ENCODE measurements at regions not wholly inside any gene's neighbourhood (a gene's known extent, or its start where the extent isn't known, plus 50 kb on each side); places are given as distances from the start of the nearest gene placed in this dataset.

- no peak overlapping the region for H3K27ac Mint-ChIP-seq
- H3K4me3 Mint-ChIP-seq: no peak overlapping the region
- Histone ChIP-seq H3K9me3 (ENCODE audit: control insufficient read depth in 2 of 2, low read length in 2 of 2) (peaks cover 0 to 7% of the 10 kb centered on the region in 2 experiments), H3K4me1 (ENCODE audit: control insufficient read depth, insufficient read depth, low read length, poor library complexity, severe bottlenecking) (no peaks in the 10 kb centered on the region), H3K36me3 (ENCODE audit: control insufficient read depth, insufficient read depth, low read length) (no peaks in the 10 kb centered on the region), H3K27ac (ENCODE audit: insufficient read depth, low read length, poor library complexity, severe bottlenecking) (no peak overlapping the region), H3K27me3 (ENCODE audit: control insufficient read depth, insufficient read depth, low read length) (peaks cover 17% of the 10 kb centered on the region), H3K4me3 (ENCODE audit: low read depth, low read length) (no peak overlapping the region)
- no peaks in the 10 kb centered on the region for H3K4me1 Mint-ChIP-seq
- H3K36me3 Mint-ChIP-seq: no peaks in the 10 kb centered on the region
- H3K9me3 Mint-ChIP-seq: peaks cover 0 to 9% (median 2%) of the 10 kb centered on the region in 7 donors
- ATAC-seq (ENCODE audit: low read depth in 2 of 2): no peak
- no peak for DNase-seq
- H3K27me3 Mint-ChIP-seq: peaks cover 36% of the 10 kb centered on the region
Measured at GRCh38 chr3:107934808-107935207, 156.0 kb downstream of the CD47 start.

GRCh38 chr3:107933450-107933849 is 157.4 kb downstream of the CD47 start:
- DNase-seq: no peak
- H3K4me3 ChIP-seq (ENCODE audit: low read depth, low read length): no peak overlapping the region
- Mint-ChIP-seq H3K27ac (no peak overlapping the region), H3K36me3 (no peaks in the 10 kb centered on the region), H3K4me1 (no peaks in the 10 kb centered on the region), H3K9me3 (peaks cover 0 to 9% (median 2%) of the 10 kb centered on the region in 7 donors), H3K27me3 (peaks cover 36% of the 10 kb centered on the region), H3K4me3 (no peak overlapping the region)
- no peak for ATAC-seq (ENCODE audit: low read depth in 2 of 2)
- H3K27me3 ChIP-seq (ENCODE audit: control insufficient read depth, insufficient read depth, low read length): peaks cover 23% of the 10 kb centered on the region
- H3K27ac ChIP-seq (ENCODE audit: insufficient read depth, low read length, poor library complexity, severe bottlenecking): no peak overlapping the region
- peaks cover 0 to 7% of the 10 kb centered on the region in 2 experiments for H3K9me3 ChIP-seq (ENCODE audit: control insufficient read depth in 2 of 2, low read length in 2 of 2)
- no peaks in the 10 kb centered on the region for H3K4me1 ChIP-seq (ENCODE audit: control insufficient read depth, insufficient read depth, low read length, poor library complexity, severe bottlenecking)
- no peaks in the 10 kb centered on the region for H3K36me3 ChIP-seq (ENCODE audit: control insufficient read depth, insufficient read depth, low read length)

GRCh38 chr3:107931326-107931725 is 159.5 kb downstream of the CD47 start:
- Mint-ChIP-seq H3K9me3 (peaks cover 0 to 9% (median 2%) of the 10 kb centered on the region in 7 donors), H3K36me3 (no peaks in the 10 kb centered on the region), H3K4me3 (no peak overlapping the region), H3K27ac (no peak overlapping the region), H3K4me1 (peaks cover 0 to 15% (median 10%) of the 10 kb centered on the region in 4 donors), H3K27me3 (peaks cover 47% of the 10 kb centered on the region)
- Histone ChIP-seq H3K9me3 (ENCODE audit: control insufficient read depth in 2 of 2, low read length in 2 of 2) (peaks cover 0 to 7% of the 10 kb centered on the region in 2 experiments), H3K4me1 (ENCODE audit: control insufficient read depth, insufficient read depth, low read length, poor library complexity, severe bottlenecking) (peaks cover 12% of the 10 kb centered on the region), H3K4me3 (ENCODE audit: low read depth, low read length) (no peak overlapping the region), H3K27ac (ENCODE audit: insufficient read depth, low read length, poor library complexity, severe bottlenecking) (no peak overlapping the region), H3K36me3 (ENCODE audit: control insufficient read depth, insufficient read depth, low read length) (no peaks in the 10 kb centered on the region), H3K27me3 (ENCODE audit: control insufficient read depth, insufficient read depth, low read length) (peaks cover 23% of the 10 kb centered on the region)
- DNase-seq (no peak), ATAC-seq (ENCODE audit: low read depth in 2 of 2) (no peak)

GRCh38 chr3:107929088-107929487 is 161.7 kb downstream of the CD47 start:
- peaks cover 18% of the 10 kb centered on the region for H3K27me3 ChIP-seq (ENCODE audit: control insufficient read depth, insufficient read depth, low read length)
- Mint-ChIP-seq H3K4me1 (peaks cover 0 to 15% (median 10%) of the 10 kb centered on the region in 4 donors), H3K27ac (no peak overlapping the region), H3K27me3 (peaks cover 30% of the 10 kb centered on the region), H3K36me3 (no peaks in the 10 kb centered on the region), H3K9me3 (peaks cover 0 to 9% (median 2%) of the 10 kb centered on the region in 7 donors), H3K4me3 (no peak overlapping the region)
- H3K36me3 ChIP-seq (ENCODE audit: control insufficient read depth, insufficient read depth, low read length): no peaks in the 10 kb centered on the region
- ATAC-seq (ENCODE audit: low read depth in 2 of 2) (no peak), DNase-seq (no peak)
- peaks cover 0 to 7% of the 10 kb centered on the region in 2 experiments for H3K9me3 ChIP-seq (ENCODE audit: control insufficient read depth in 2 of 2, low read length in 2 of 2)
- no peak overlapping the region for H3K4me3 ChIP-seq (ENCODE audit: low read depth, low read length)
- no peak overlapping the region for H3K27ac ChIP-seq (ENCODE audit: insufficient read depth, low read length, poor library complexity, severe bottlenecking)
- peaks cover 12% of the 10 kb centered on the region for H3K4me1 ChIP-seq (ENCODE audit: control insufficient read depth, insufficient read depth, low read length, poor library complexity, severe bottlenecking)

- H3K27ac Mint-ChIP-seq: peak overlapping the region in 1 of 3 donors; percentile 15
- Histone ChIP-seq H3K4me3 (ENCODE audit: low read depth, low read length) (peak overlapping the region; percentile 70), H3K27ac (ENCODE audit: insufficient read depth, low read length, poor library complexity, severe bottlenecking) (no peak overlapping the region), H3K27me3 (ENCODE audit: control insufficient read depth, insufficient read depth, low read length) (peaks cover 16% of the 10 kb centered on the region), H3K4me1 (ENCODE audit: control insufficient read depth, insufficient read depth, low read length, poor library complexity, severe bottlenecking) (peaks cover 12% of the 10 kb centered on the region), H3K9me3 (ENCODE audit: control insufficient read depth in 2 of 2, low read length in 2 of 2) (peaks cover 0 to under 1% of the 10 kb centered on the region in 2 experiments), H3K36me3 (ENCODE audit: control insufficient read depth, insufficient read depth, low read length) (no peaks in the 10 kb centered on the region)
- H3K27me3 Mint-ChIP-seq: peaks cover 26% of the 10 kb centered on the region
- peak overlapping the region; percentile 20 to 91 (median 82) for H3K4me3 Mint-ChIP-seq
- peaks cover 0 to 2% (median 1%) of the 10 kb centered on the region in 7 donors for H3K9me3 Mint-ChIP-seq
- peaks cover 0 to 15% (median 10%) of the 10 kb centered on the region in 4 donors for H3K4me1 Mint-ChIP-seq
- ATAC-seq (ENCODE audit: low read depth in 2 of 2): peak in 1 of 2 donors; percentile 15
- no peaks in the 10 kb centered on the region for H3K36me3 Mint-ChIP-seq
- DNase-seq: peak in 2 of 3 donors; percentile 4 to 32
Measured at GRCh38 chr3:107928084-107928445, 162.8 kb downstream of the CD47 start.

- H3K4me3 Mint-ChIP-seq: peak overlapping the region; percentile 20 to 93 (median 89)
- Histone ChIP-seq H3K4me3 (ENCODE audit: low read depth, low read length) (peak overlapping the region; percentile 70), H3K27ac (ENCODE audit: insufficient read depth, low read length, poor library complexity, severe bottlenecking) (no peak overlapping the region), H3K27me3 (ENCODE audit: control insufficient read depth, insufficient read depth, low read length) (peaks cover 16% of the 10 kb centered on the region), H3K36me3 (ENCODE audit: control insufficient read depth, insufficient read depth, low read length) (no peaks in the 10 kb centered on the region), H3K9me3 (ENCODE audit: control insufficient read depth in 2 of 2, low read length in 2 of 2) (no peaks in the 10 kb centered on the region), H3K4me1 (ENCODE audit: control insufficient read depth, insufficient read depth, low read length, poor library complexity, severe bottlenecking) (peaks cover 12% of the 10 kb centered on the region)
- ATAC-seq (ENCODE audit: low read depth in 2 of 2) (peak; percentile 87 to 89), DNase-seq (peak; percentile 29 to 78 (median 59))
- H3K27me3 Mint-ChIP-seq: peaks cover 24% of the 10 kb centered on the region
- H3K36me3 Mint-ChIP-seq: no peaks in the 10 kb centered on the region
- H3K27ac Mint-ChIP-seq: peak overlapping the region; percentile 13 to 76 (median 40)
- H3K4me1 Mint-ChIP-seq: peaks cover 0 to 15% (median 10%) of the 10 kb centered on the region in 4 donors
- H3K9me3 Mint-ChIP-seq: peaks cover 0 to 2% (median 0%) of the 10 kb centered on the region in 7 donors
Measured at GRCh38 chr3:107927361-107928083, 163.3 kb downstream of the CD47 start.

- ATAC-seq (ENCODE audit: low read depth in 2 of 2): no peak
- no peak overlapping the region for H3K4me3 Mint-ChIP-seq
- no peak overlapping the region for H3K27ac ChIP-seq (ENCODE audit: insufficient read depth, low read length, poor library complexity, severe bottlenecking)
- no peak for DNase-seq
- H3K9me3 Mint-ChIP-seq: peaks cover 0 to 2% (median 0%) of the 10 kb centered on the region in 7 donors
- H3K27ac Mint-ChIP-seq: peak overlapping the region in 1 of 3 donors; percentile 33
- peaks cover 25% of the 10 kb centered on the region for H3K27me3 Mint-ChIP-seq
- peaks cover 12% of the 10 kb centered on the region for H3K4me1 ChIP-seq (ENCODE audit: control insufficient read depth, insufficient read depth, low read length, poor library complexity, severe bottlenecking)
- no peaks in the 10 kb centered on the region for H3K9me3 ChIP-seq (ENCODE audit: control insufficient read depth in 2 of 2, low read length in 2 of 2)
- H3K36me3 Mint-ChIP-seq: no peaks in the 10 kb centered on the region
- no peaks in the 10 kb centered on the region for H3K36me3 ChIP-seq (ENCODE audit: control insufficient read depth, insufficient read depth, low read length)
- peaks cover 17% of the 10 kb centered on the region for H3K27me3 ChIP-seq (ENCODE audit: control insufficient read depth, insufficient read depth, low read length)
- H3K4me3 ChIP-seq (ENCODE audit: low read depth, low read length): no peak overlapping the region
- peaks cover 0 to 15% (median 10%) of the 10 kb centered on the region in 4 donors for H3K4me1 Mint-ChIP-seq
Measured at GRCh38 chr3:107925851-107926250, 165.0 kb downstream of the CD47 start.

- Histone ChIP-seq H3K4me3 (ENCODE audit: low read depth, low read length) (no peak overlapping the region), H3K36me3 (ENCODE audit: control insufficient read depth, insufficient read depth, low read length) (no peaks in the 10 kb centered on the region), H3K9me3 (ENCODE audit: control insufficient read depth in 2 of 2, low read length in 2 of 2) (no peaks in the 10 kb centered on the region), H3K27me3 (ENCODE audit: control insufficient read depth, insufficient read depth, low read length) (peaks cover 8% of the 10 kb centered on the region), H3K27ac (ENCODE audit: insufficient read depth, low read length, poor library complexity, severe bottlenecking) (no peak overlapping the region), H3K4me1 (ENCODE audit: control insufficient read depth, insufficient read depth, low read length, poor library complexity, severe bottlenecking) (no peaks in the 10 kb centered on the region)
- H3K4me3 Mint-ChIP-seq: no peak overlapping the region
- peaks cover 0 to 2% (median 0%) of the 10 kb centered on the region in 7 donors for H3K9me3 Mint-ChIP-seq
- no peak overlapping the region for H3K27ac Mint-ChIP-seq
- peaks cover 36% of the 10 kb centered on the region for H3K27me3 Mint-ChIP-seq
- no peaks in the 10 kb centered on the region for H3K36me3 Mint-ChIP-seq
- DNase-seq (no peak), ATAC-seq (ENCODE audit: low read depth in 2 of 2) (no peak)
- H3K4me1 Mint-ChIP-seq: no peaks in the 10 kb centered on the region
Measured at GRCh38 chr3:107921038-107921437, 169.8 kb downstream of the CD47 start.

All from CD4-positive, CD25-positive, alpha-beta regulatory T cell (primary cell).